ENCODE measurements at regions not wholly inside any gene's neighbourhood (a gene's known extent, or its start where the extent isn't known, plus 50 kb on each side); places are given as distances from the start of the nearest gene placed in this dataset.

GRCh38 chr18:4586731-4587130 is 131.6 kb upstream of the DLGAP1 start:
- TF ChIP-seq, protein P1, sequence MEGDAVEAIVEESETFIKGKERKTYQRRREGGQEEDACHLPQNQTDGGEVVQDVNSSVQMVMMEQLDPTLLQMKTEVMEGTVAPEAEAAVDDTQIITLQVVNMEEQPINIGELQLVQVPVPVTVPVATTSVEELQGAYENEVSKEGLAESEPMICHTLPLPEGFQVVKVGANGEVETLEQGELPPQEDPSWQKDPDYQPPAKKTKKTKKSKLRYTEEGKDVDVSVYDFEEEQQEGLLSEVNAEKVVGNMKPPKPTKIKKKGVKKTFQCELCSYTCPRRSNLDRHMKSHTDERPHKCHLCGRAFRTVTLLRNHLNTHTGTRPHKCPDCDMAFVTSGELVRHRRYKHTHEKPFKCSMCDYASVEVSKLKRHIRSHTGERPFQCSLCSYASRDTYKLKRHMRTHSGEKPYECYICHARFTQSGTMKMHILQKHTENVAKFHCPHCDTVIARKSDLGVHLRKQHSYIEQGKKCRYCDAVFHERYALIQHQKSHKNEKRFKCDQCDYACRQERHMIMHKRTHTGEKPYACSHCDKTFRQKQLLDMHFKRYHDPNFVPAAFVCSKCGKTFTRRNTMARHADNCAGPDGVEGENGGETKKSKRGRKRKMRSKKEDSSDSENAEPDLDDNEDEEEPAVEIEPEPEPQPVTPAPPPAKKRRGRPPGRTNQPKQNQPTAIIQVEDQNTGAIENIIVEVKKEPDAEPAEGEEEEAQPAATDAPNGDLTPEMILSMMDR (conservative IDR thresholded peaks at IDR 0.05; ENCODE audit: control insufficient read depth, insufficient read depth, low read depth, low read length) = no peak
- no peak overlapping the region for H3K4me3 ChIP-seq (ENCODE audit: control insufficient read depth, low read depth, low read length)
- DNase-seq (ENCODE audit: low read depth) = no peak

DNA sequence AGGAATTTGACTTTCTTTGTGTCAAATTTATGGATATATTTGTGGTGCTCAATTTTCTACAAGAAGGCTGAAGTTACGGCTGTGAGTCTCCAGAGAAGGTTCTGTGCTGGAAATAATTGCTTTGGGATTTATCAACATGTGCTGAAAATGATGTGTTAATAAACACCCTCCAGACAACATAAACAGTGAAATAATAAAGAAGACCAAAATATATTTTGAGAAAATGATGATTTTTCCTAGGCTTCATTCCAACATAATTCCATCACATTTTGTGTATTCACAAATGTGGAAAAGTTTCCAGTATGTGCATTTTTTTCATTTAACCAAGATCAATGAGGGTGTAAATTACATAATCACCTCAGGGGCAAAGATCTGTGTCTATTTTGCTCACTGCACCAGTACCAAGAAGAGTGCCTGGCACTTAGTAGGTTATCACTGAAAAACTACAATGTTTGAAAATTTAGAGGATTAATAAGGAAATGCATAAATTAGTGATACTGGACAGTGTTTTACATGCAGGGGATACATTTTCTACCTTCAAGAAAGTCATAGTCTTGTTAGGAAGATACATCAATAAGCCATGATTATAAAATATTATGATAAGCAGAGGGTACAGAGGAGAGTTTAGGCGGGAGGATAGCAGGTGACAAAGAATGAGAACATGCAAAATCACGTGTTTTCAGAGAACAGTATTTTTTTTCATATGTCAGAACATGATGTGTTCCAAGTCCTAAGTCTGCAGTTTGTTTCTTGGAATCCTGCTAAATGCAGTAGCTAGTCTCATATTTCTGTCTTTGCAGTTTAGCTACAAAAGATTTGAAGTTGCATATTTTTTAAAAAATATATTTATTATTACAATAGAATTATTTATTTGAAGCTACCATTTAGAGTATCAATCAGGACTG is 127.6 kb upstream of the DLGAP1 start:
- TF ChIP-seq, protein P1 (conservative IDR thresholded peaks at IDR 0.05; ENCODE audit: control insufficient read depth, insufficient read depth, low read depth, low read length) = no peak
- DNase-seq (ENCODE audit: low read depth) = no peak
- no peak overlapping the region for H3K4me3 ChIP-seq (ENCODE audit: control insufficient read depth, low read depth, low read length)

DNA sequence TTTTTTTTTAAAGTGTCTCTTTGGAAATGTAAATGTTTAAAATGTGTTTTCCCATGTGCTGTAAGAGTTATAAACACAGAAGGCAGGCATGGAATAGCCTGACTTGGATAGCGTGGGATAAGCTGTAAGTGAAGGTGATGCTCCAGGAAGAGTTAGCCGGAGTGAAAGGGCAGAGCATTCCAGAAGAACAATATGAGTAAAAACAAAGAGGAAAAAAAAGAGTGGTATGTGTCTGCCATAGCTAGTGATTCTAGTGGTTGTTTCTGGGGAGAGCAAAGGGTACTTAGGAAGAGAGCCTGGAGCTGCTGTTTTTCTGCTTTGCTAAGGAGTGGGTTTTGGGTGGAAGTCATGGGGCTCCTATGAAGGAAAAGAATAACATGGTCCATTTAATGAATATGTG is 126.9 kb upstream of the DLGAP1 start:
- H3K4me3 ChIP-seq (ENCODE audit: control insufficient read depth, low read depth, low read length) = no peak overlapping the region
- no peak for DNase-seq (ENCODE audit: low read depth)
- TF ChIP-seq, protein P1 (conservative IDR thresholded peaks at IDR 0.05; ENCODE audit: control insufficient read depth, insufficient read depth, low read depth, low read length) = no peak

GRCh38 chr18:4578449-4578848 is 123.3 kb upstream of the DLGAP1 start:
- DNase-seq (ENCODE audit: low read depth) = no peak
- H3K4me3 ChIP-seq (ENCODE audit: control insufficient read depth, low read depth, low read length) = no peak overlapping the region
- TF ChIP-seq, protein P1 (conservative IDR thresholded peaks at IDR 0.05; ENCODE audit: control insufficient read depth, insufficient read depth, low read depth, low read length) = no peak

- TF ChIP-seq, protein P1 (conservative IDR thresholded peaks at IDR 0.05; ENCODE audit: control insufficient read depth, insufficient read depth, low read depth, low read length) = no peak
- no peak for DNase-seq (ENCODE audit: low read depth)
- no peak overlapping the region for H3K4me3 ChIP-seq (ENCODE audit: control insufficient read depth, low read depth, low read length)
Measured at GRCh38 chr18:4573735-4574134, 118.6 kb upstream of the DLGAP1 start.

DNA sequence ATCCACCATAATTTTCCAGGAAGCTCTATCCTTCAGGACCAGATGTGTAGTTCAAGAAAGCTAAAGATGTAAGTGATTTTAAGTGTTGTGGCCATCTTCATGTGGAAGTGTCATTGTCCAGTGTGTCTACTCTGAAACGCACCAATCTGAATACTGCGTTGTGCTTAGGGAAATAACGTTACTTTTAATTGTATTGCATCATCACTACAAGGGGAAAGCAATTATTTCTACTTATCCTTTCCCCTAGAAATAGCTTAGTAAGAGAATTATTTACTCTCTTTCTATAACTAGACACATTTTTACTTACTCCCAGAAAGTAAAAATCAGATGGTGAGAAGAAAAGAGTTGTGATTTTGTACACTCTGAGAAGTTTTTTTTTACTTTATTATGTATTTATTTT is 102.4 kb upstream of the DLGAP1 start:
- H3K4me3 ChIP-seq (ENCODE audit: control insufficient read depth, low read depth, low read length) = no peak overlapping the region
- no peak for DNase-seq (ENCODE audit: low read depth)
- TF ChIP-seq, protein P1 (conservative IDR thresholded peaks at IDR 0.05; ENCODE audit: control insufficient read depth, insufficient read depth, low read depth, low read length) = no peak
